Epithelial cell of esophagus (primary cell): ENCODE measurements at regions not wholly inside any gene's neighbourhood (a gene's known extent, or its start where the extent isn't known, plus 50 kb on each side); places are given as distances from the start of the nearest gene placed in this dataset.
A peak's percentile ranks its signal among the peaks of the same experiment; 100 is the strongest.

Experiments used
- DNase-seq: peaks from one replicate; pipeline ENCODE4 v3.0.0; 2010; ENCODE audit warnings: low read depth
- H3K4me3 ChIP-seq: 2 replicates; pipeline ENCODE4 v1.5.1; 2011; ENCODE audit warnings: mild to moderate bottlenecking, low read length, control low read depth
- TF ChIP-seq, protein P1 (sequence below): IDR thresholded peaks from 2 replicates; pipeline ENCODE4 v1.5.1; 2011; ENCODE audit warnings: low read depth, mild to moderate bottlenecking, low read length, control low read depth, inconsistent platforms; ENCODE audit not compliant: insufficient read depth; ENCODE audit errors: missing control alignments

DNA sequence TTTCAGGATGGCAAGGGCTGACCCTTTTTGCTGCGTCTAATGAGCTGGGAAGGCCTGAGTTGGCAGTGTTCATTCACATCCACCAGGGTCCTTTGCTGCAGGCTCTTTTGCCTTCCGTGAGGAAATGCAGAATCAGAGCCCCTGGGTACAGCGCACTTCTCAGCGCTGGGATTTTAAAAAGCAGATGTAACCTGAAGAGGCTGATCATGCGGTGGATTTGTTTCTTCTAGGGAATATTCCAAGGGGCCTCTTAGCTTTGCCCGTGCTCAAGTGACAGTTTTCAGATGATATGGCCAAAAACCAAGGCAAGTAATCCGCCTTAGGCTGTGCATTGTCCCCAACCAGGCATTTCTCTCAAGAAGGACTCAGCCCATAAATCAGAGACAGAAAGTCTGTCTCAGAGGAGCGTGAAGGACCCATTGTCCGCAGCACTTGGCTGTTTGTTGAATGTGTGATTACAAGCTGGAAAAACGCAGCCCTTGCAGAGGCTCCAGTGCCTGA lies 237.6 kb downstream of the PTPRC start:
- TF ChIP-seq, protein P1, sequence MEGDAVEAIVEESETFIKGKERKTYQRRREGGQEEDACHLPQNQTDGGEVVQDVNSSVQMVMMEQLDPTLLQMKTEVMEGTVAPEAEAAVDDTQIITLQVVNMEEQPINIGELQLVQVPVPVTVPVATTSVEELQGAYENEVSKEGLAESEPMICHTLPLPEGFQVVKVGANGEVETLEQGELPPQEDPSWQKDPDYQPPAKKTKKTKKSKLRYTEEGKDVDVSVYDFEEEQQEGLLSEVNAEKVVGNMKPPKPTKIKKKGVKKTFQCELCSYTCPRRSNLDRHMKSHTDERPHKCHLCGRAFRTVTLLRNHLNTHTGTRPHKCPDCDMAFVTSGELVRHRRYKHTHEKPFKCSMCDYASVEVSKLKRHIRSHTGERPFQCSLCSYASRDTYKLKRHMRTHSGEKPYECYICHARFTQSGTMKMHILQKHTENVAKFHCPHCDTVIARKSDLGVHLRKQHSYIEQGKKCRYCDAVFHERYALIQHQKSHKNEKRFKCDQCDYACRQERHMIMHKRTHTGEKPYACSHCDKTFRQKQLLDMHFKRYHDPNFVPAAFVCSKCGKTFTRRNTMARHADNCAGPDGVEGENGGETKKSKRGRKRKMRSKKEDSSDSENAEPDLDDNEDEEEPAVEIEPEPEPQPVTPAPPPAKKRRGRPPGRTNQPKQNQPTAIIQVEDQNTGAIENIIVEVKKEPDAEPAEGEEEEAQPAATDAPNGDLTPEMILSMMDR: no peak
- no peak for DNase-seq
- H3K4me3 ChIP-seq: no peak overlapping the region

DNA sequence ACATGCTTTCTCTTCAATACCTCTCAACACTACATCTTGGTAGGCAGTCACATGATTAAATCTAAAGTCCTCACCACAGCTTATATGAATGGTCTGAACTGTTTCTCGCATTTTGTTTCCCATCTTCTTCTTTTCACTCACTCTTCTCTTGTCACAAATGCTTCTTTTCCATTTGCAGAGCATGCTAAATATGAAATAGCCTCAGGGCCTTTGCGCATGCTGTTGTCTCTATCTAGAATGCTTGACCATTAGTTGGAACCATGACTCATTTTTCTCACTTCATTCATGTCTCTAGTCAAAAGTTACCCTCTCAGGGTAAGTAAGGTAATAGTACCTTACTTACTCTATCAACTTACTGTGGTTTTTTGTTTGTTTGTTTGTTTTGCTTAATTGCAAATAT lies 239.7 kb downstream of the PTPRC start:
- TF ChIP-seq, protein P1: no peak
- DNase-seq: no peak
- no peak overlapping the region for H3K4me3 ChIP-seq

DNA sequence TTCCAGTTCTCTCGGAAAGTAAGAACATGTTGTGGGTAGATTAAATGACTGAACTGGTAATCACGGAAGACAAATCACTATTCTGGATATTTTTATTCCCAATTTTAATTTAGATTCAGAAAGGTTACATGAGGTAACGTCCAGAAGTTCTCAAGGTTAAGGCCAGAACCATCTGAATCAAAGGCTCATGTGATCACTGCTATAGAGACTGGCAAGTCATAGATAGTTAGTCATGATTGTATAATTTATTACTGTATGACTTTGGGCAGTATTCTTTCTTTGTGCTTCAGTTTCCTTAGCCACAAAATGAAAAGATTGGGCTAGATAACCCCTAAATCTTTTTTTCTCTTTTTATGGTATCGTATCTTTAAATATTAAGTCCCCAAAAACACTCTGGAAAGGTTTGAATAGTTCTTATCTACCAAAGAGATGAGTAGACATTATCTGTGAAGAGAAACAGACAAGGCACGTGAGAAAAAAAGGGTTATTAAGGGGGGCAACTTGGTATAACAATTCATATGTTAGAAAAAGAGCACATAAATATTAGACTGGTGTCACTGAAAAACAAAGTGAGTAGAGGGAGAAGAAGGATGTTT lies 241.0 kb downstream of the PTPRC start:
- TF ChIP-seq, protein P1: no peak

DNA sequence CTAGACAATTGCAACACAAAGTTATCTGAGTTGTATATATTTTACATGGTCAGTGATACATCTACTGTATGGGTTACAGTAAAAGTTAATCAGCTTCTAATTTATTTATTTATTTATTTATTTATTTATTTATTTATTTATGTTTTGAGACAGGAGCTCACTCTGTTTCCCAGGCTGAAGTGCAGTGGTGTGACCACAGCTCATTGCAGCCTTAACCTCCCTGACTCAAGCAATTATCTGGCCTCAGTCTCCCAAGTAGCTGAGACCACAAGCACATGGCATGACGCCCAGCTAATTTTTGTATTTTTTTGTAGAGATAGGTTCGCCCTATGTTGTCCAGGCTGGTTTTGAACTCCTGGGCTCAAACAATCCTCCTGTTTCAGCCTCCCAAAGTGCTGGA lies 241.6 kb downstream of the PTPRC start:
- no peak for DNase-seq

More for the DNA sequence above, 241.0 kb downstream of the PTPRC start:
- no peak overlapping the region for H3K4me3 ChIP-seq
- no peak for DNase-seq

DNA sequence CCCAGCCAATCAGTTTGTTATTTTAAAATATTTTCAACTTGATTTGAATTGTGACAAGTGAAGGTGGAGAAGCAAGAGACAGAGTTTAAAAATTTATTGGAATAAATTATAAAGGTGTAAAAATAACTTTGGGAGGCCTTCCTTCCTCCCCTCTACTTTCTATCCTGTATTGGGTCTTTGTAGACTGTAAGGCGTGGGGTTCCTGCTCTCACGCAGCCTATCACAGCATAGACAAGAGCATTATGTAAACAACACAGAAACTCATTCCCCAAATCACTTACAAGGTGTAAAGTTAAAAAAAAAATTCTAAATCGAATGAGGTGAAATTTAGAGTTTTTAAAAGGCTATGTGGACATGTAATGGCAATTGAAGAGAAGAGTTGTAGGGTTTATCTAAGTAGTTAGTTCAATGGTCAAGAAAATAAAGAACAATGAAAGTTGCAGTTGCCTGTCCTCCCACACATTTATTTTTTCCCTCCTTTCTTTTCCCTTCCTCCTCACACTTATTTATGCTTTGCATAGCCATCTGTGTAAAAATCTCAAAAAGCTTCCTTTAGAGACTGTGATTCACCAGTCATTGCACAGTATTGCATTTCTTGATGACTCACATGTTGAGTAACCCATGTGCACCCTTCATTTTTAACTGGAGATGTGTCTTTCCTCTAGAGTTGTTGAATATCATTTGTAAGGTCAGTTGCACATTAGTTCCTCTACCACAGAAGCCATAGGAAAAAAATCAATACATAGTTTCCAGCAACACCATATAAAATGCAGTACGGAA lies 242.2 kb downstream of the PTPRC start:
- no peak overlapping the region for H3K4me3 ChIP-seq
- DNase-seq: peak; percentile 90
- TF ChIP-seq, protein P1: no peak

More for the DNA sequence above, 241.6 kb downstream of the PTPRC start:
- no peak overlapping the region for H3K4me3 ChIP-seq
- TF ChIP-seq, protein P1: no peak

DNA sequence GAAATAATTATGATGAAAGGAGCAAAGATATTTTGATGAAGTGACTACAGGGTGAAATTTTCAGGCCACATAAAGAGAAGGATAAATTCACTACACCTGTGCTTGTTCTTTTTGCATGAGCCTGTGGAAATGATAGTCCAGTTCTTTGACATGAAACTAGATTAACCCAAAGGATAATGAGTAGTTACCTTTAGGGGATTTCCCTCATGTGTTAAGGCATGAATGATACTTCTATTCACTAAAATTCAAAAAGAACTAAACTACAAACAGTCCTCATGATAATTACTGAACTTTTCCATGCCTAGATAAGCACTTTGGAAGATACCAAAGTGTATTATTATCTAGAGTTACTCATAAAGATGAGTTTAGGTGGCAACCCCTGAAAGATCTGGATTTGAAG lies 244.3 kb downstream of the PTPRC start:
- DNase-seq: peak; percentile 36

More for the DNA sequence above, 244.3 kb downstream of the PTPRC start:
- H3K4me3 ChIP-seq: no peak overlapping the region
- TF ChIP-seq, protein P1: no peak
